ENCODE measurements at regions not wholly inside any gene's neighbourhood (a gene's known extent, or its start where the extent isn't known, plus 50 kb on each side); places are given as distances from the start of the nearest gene placed in this dataset.

GRCh38 chr18:69109686-69110085, 291.0 kb upstream of the DOK6 start:
- no peak for DNase-seq (ENCODE audit: low spot score)

GRCh38 chr18:69120833-69121232, 279.9 kb upstream of the DOK6 start:
- no peak for DNase-seq (ENCODE audit: low spot score)

GRCh38 chr18:69123421-69123820, 277.3 kb upstream of the DOK6 start:
- no peak for DNase-seq (ENCODE audit: low spot score)

GRCh38 chr18:69127873-69128500, 272.7 kb upstream of the DOK6 start:
- no peak for DNase-seq (ENCODE audit: low spot score)

GRCh38 chr18:69128566-69128965, 272.1 kb upstream of the DOK6 start:
- DNase-seq (ENCODE audit: low spot score), result no peak

- DNase-seq (ENCODE audit: low spot score), result no peak
Measured at GRCh38 chr18:69128978-69129377, 271.7 kb upstream of the DOK6 start.

GRCh38 chr18:69138088-69138487, 262.6 kb upstream of the DOK6 start:
- no peak for DNase-seq (ENCODE audit: low spot score)

GRCh38 chr18:69143084-69143483, 257.6 kb upstream of the DOK6 start:
- DNase-seq (ENCODE audit: low spot score), result no peak

GRCh38 chr18:69152436-69152835, 248.3 kb upstream of the DOK6 start:
- DNase-seq (ENCODE audit: low spot score), result no peak

- no peak for DNase-seq (ENCODE audit: low spot score)
Measured at GRCh38 chr18:69157906-69158305, 242.8 kb upstream of the DOK6 start.

GRCh38 chr18:69158944-69159343, 241.7 kb upstream of the DOK6 start:
- DNase-seq (ENCODE audit: low spot score), result no peak

- DNase-seq (ENCODE audit: low spot score), result peak; percentile 31
Measured at GRCh38 chr18:69161383-69162028, 239.2 kb upstream of the DOK6 start.

- no peak for DNase-seq (ENCODE audit: low spot score)
Measured at GRCh38 chr18:69162649-69163048, 238.0 kb upstream of the DOK6 start.

GRCh38 chr18:69172046-69172445, 228.6 kb upstream of the DOK6 start:
- no peak for DNase-seq (ENCODE audit: low spot score)

- no peak for DNase-seq (ENCODE audit: low spot score)
Measured at GRCh38 chr18:69175681-69176080, 225.0 kb upstream of the DOK6 start.

- DNase-seq (ENCODE audit: low spot score), result no peak
Measured at GRCh38 chr18:69176741-69177140, 223.9 kb upstream of the DOK6 start.

- DNase-seq (ENCODE audit: low spot score), result no peak
Measured at GRCh38 chr18:69177702-69178101, 223.0 kb upstream of the DOK6 start.

- no peak for DNase-seq (ENCODE audit: low spot score)
Measured at GRCh38 chr18:69186162-69186561, 214.5 kb upstream of the DOK6 start.

GRCh38 chr18:69196336-69196735, 204.4 kb upstream of the DOK6 start:
- no peak for DNase-seq (ENCODE audit: low spot score)

- DNase-seq (ENCODE audit: low spot score), result no peak
Measured at GRCh38 chr18:69205925-69206324, 194.8 kb upstream of the DOK6 start.

GRCh38 chr18:69208545-69208944, 192.1 kb upstream of the DOK6 start:
- no peak for DNase-seq (ENCODE audit: low spot score)

- DNase-seq (ENCODE audit: low spot score), result no peak
Measured at GRCh38 chr18:69209761-69210160, 190.9 kb upstream of the DOK6 start.

GRCh38 chr18:69213842-69214241, 186.8 kb upstream of the DOK6 start:
- DNase-seq (ENCODE audit: low spot score), result no peak

GRCh38 chr18:69215161-69215560, 185.5 kb upstream of the DOK6 start:
- no peak for DNase-seq (ENCODE audit: low spot score)
